SK-N-SH (cell line): ENCODE measurements at regions not wholly inside any gene's neighbourhood (a gene's known extent, or its start where the extent isn't known, plus 50 kb on each side); places are given as distances from the start of the nearest gene placed in this dataset.

Experiments
- CTCF ChIA-PET: fragments of 300-600, 350-600 bp; formaldehyde crosslinking; extraction: SDS; loops from one replicate; lab custom pipeline; 2021; lab: Yijun Ruan, JAX
- POLR2A ChIA-PET: fragments of 350-600 bp; sonication (Branson Sonifier 250); formaldehyde crosslinking; extraction: SDS; loops from one replicate; lab custom pipeline; 2020; ENCODE audit warnings: antibody characterized with exemption, inconsistent platforms; lab: Yijun Ruan, JAX
- DNase-seq: peaks from one replicate; pipeline ENCODE4 v3.0.0; 2012
- H2AFZ ChIP-seq: fragments of 200-600 bp; sonication (generic); 2 replicates; pipeline ENCODE4 v1.8.1; 2016; ENCODE audit warnings: antibody characterized with exemption, mild to moderate bottlenecking, low read depth
- H3F3A ChIP-seq: fragments of 200-600 bp; sonication (generic); replicated peaks from 2 replicates; pipeline ENCODE3; 2016; ENCODE audit warnings: antibody characterized with exemption, mild to moderate bottlenecking; ENCODE audit not compliant: insufficient read depth
- H3K27ac ChIP-seq, 2 experiments: fragments of 200-500 bp in 1 of 2; fragments of 200-600 bp in 1 of 2; sonication (Bioruptor generic) in 1 of 2; sonication (generic), shearing (Covaris generic) in 1 of 2; 2 replicates each; pipeline versions ENCODE4 v1.5.1 to v1.6.1; 2014 to 2016; ENCODE audit warnings: low read depth in 2 of 2, inconsistent platforms in 1 of 2, low read length in 1 of 2, mild to moderate bottlenecking in 1 of 2, mixed read lengths in 1 of 2
- H3K27me3 ChIP-seq: fragments of 200-600 bp; sonication (generic), shearing (Covaris generic); 2 replicates; pipeline ENCODE4 v1.6.1; 2016; ENCODE audit warnings: mixed run types; ENCODE audit not compliant: insufficient read depth
- H3K36me3 ChIP-seq, 2 experiments: fragments of 200-500 bp in 1 of 2; fragments of 200-600 bp in 1 of 2; sonication (Bioruptor generic) in 1 of 2; sonication (generic) in 1 of 2; replicated peaks in 1 of 2; 2 replicates each; pipeline versions ENCODE3 to v1.5.1; 2014 to 2016; ENCODE audit warnings: low read length in 1 of 2, mild to moderate bottlenecking in 1 of 2; ENCODE audit not compliant: insufficient read depth in 2 of 2, control insufficient read depth in 1 of 2
- H3K4me1 ChIP-seq, 2 experiments: fragments of 200-500 bp in 1 of 2; fragments of 200-600 bp in 1 of 2; sonication (Bioruptor generic) in 1 of 2; sonication (generic), shearing (Covaris generic) in 1 of 2; 2 replicates each; pipeline versions ENCODE4 v1.5.1 to v1.6.1; 2014 to 2016; ENCODE audit warnings: low read depth in 1 of 2, low read length in 1 of 2, mixed run types in 1 of 2; ENCODE audit not compliant: insufficient read depth in 2 of 2, control insufficient read depth in 1 of 2
- H3K4me2 ChIP-seq: fragments of 200-600 bp; sonication (generic), shearing (Covaris generic); 2 replicates; pipeline ENCODE4 v1.6.1; 2017; ENCODE audit warnings: mixed run types
- H3K4me3 ChIP-seq, 2 experiments: fragments of 200-500 bp in 1 of 2; fragments of 200-600 bp in 1 of 2; sonication (Bioruptor generic) in 1 of 2; sonication (generic), shearing (Covaris generic) in 1 of 2; 2 replicates each; pipeline versions ENCODE4 v1.5.1 to v1.8.1; 2014 to 2016; ENCODE audit warnings: low read depth in 2 of 2, inconsistent platforms in 1 of 2, low read length in 1 of 2, mild to moderate bottlenecking in 1 of 2, mixed read lengths in 1 of 2, moderate library complexity in 1 of 2
- H3K79me2 ChIP-seq: fragments of 200-600 bp; sonication (generic); 2 replicates; pipeline ENCODE4 v1.8.1; 2017; ENCODE audit warnings: mild to moderate bottlenecking; ENCODE audit not compliant: insufficient read depth
- H3K9ac ChIP-seq: fragments of 200-600 bp; sonication (generic); 2 replicates; pipeline ENCODE4 v1.6.1; 2017; ENCODE audit warnings: mixed run types
- H3K9me2 ChIP-seq: fragments of 200-600 bp; sonication (generic); 2 replicates; pipeline ENCODE4 v1.6.1; 2017; ENCODE audit warnings: mixed run types
- H3K9me3 ChIP-seq: fragments of 200-600 bp; sonication (generic); 2 replicates; pipeline ENCODE4 v1.6.1; 2017; ENCODE audit warnings: mixed run types, mild to moderate bottlenecking, moderate library complexity
- H4K20me1 ChIP-seq: fragments of 200-600 bp; sonication (generic); 2 replicates; pipeline ENCODE4 v1.6.1; 2017; ENCODE audit warnings: mild to moderate bottlenecking, mixed run types; ENCODE audit not compliant: insufficient read depth
- FOXM1 ChIP-seq: IDR thresholded peaks from 2 replicates; pipeline ENCODE4 v1.4.0; 2012; ENCODE audit warnings: low read depth, mild to moderate bottlenecking
- PBX3 ChIP-seq: IDR thresholded peaks from 2 replicates; pipeline ENCODE4; 2012
- RCOR1 ChIP-seq: fragments of 150-350 bp; IDR thresholded peaks from 2 replicates; pipeline ENCODE4 v1.6.1; 2017; ENCODE audit warnings: antibody characterized with exemption, low read length
- SIN3A ChIP-seq: IDR thresholded peaks from 2 replicates; pipeline ENCODE4 v1.6.1; 2012; ENCODE audit warnings: low read depth, mild to moderate bottlenecking, low read length, moderate library complexity, borderline replicate concordance
- ZBTB33 ChIP-seq: IDR thresholded peaks from 2 replicates; pipeline ENCODE4 v1.4.0; 2012; ENCODE audit warnings: low read depth, borderline replicate concordance
- WGBS: methylation state at CpG from one replicate; pipeline ENCODE4 v1.1.6; 2017; ENCODE audit warnings: low lambda C conversion rate; 5-methylcytosine and 5-hydroxymethylcytosine counted together
- TF ChIP-seq, protein P1 (sequence below): IDR thresholded peaks from 2 replicates; pipeline ENCODE4 v1.6.1; 2012; ENCODE audit warnings: mild to moderate bottlenecking, low read depth, low read length, moderate library complexity
- TF ChIP-seq, protein P2 (sequence below): fragments of 150-350 bp; IDR thresholded peaks from 2 replicates; pipeline ENCODE4 v1.6.1; 2016; ENCODE audit warnings: mild to moderate bottlenecking, low read depth, low read length

DNA sequence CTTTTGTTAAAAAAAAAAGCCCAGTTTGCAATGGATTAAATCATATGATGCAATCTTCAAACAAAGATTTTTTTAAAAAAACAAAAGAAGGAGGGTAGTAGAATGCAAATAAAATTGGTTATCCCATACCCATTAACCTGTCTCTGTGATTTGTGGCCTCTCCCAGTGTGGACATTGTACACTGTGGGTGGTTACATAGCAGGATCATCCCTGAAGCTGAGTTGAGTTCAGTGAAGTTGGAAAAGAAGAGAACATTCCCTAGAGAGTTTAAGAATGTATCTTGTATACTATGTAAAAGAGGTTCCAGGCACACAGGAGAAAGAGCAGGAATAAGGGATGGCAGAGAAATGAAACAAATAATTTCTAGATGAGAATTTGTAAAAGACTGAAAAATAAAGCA is 142.4 kb upstream of the SLC16A7 start (continued):
- TF ChIP-seq, protein P1, sequence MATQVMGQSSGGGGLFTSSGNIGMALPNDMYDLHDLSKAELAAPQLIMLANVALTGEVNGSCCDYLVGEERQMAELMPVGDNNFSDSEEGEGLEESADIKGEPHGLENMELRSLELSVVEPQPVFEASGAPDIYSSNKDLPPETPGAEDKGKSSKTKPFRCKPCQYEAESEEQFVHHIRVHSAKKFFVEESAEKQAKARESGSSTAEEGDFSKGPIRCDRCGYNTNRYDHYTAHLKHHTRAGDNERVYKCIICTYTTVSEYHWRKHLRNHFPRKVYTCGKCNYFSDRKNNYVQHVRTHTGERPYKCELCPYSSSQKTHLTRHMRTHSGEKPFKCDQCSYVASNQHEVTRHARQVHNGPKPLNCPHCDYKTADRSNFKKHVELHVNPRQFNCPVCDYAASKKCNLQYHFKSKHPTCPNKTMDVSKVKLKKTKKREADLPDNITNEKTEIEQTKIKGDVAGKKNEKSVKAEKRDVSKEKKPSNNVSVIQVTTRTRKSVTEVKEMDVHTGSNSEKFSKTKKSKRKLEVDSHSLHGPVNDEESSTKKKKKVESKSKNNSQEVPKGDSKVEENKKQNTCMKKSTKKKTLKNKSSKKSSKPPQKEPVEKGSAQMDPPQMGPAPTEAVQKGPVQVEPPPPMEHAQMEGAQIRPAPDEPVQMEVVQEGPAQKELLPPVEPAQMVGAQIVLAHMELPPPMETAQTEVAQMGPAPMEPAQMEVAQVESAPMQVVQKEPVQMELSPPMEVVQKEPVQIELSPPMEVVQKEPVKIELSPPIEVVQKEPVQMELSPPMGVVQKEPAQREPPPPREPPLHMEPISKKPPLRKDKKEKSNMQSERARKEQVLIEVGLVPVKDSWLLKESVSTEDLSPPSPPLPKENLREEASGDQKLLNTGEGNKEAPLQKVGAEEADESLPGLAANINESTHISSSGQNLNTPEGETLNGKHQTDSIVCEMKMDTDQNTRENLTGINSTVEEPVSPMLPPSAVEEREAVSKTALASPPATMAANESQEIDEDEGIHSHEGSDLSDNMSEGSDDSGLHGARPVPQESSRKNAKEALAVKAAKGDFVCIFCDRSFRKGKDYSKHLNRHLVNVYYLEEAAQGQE, result no peak
- TF ChIP-seq FOXM1 (no peak), PBX3 (no peak), SIN3A (no peak)
- TF ChIP-seq, protein P2, sequence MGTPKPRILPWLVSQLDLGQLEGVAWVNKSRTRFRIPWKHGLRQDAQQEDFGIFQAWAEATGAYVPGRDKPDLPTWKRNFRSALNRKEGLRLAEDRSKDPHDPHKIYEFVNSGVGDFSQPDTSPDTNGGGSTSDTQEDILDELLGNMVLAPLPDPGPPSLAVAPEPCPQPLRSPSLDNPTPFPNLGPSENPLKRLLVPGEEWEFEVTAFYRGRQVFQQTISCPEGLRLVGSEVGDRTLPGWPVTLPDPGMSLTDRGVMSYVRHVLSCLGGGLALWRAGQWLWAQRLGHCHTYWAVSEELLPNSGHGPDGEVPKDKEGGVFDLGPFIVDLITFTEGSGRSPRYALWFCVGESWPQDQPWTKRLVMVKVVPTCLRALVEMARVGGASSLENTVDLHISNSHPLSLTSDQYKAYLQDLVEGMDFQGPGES, result no peak

- DNase-seq, result no peak
- H3K9me3 ChIP-seq, result no peaks in the 10 kb centered on the region
- H3K79me2 ChIP-seq, result no peaks in the 10 kb centered on the region
- H2AFZ ChIP-seq, result peak overlapping the region; percentile 39; the same call in 1 of the 2 replicates
- CTCF ChIA-PET, result no interaction called here
- peaks cover 0 to 9% of the 10 kb centered on the region in 2 experiments; a peak in 2 of 4 replicates for H3K4me1 ChIP-seq
- H3K4me3 ChIP-seq, result no peak overlapping the region
- no peaks in the 10 kb centered on the region for H4K20me1 ChIP-seq
- H3K36me3 ChIP-seq, result peaks cover 0 to 4% of the 10 kb centered on the region in 2 experiments
- no peak for TF ChIP-seq ZBTB33
- TF ChIP-seq RCOR1, result no peak
- no peaks in the 10 kb centered on the region for H3K9me2 ChIP-seq
- no peaks in the 10 kb centered on the region for H3K27me3 ChIP-seq
- POLR2A ChIA-PET, result no interaction called here
- H3F3A ChIP-seq, result peaks cover 11% of the 10 kb centered on the region
- 0% methylated on average over 2 of the region's 2 CpGs for WGBS
- H3K9ac ChIP-seq, result peak overlapping the region; percentile 38; the same call in 1 of the 2 replicates
- H3K4me2 ChIP-seq, result peak overlapping the region; percentile 49; the same call in 1 of the 2 replicates
- H3K27ac ChIP-seq, result peak overlapping the region in 1 of 2 experiments; percentile 90; a peak in 2 of 4 replicates
These were observed 143.1 kb upstream of the SLC16A7 start for GRCh38 chr12:59452746-59453145.
